ENCODE measurements at regions not wholly inside any gene's neighbourhood (a gene's known extent, or its start where the extent isn't known, plus 50 kb on each side); places are given as distances from the start of the nearest gene placed in this dataset.

- Histone ChIP-seq H3K4me1 (peaks cover 5% of the 10 kb centered on the region), H3K9me3 (peaks cover 5% of the 10 kb centered on the region), H3K27me3 (ENCODE audit: low read depth) (no peaks in the 10 kb centered on the region), H3K4me3 (no peak overlapping the region), H3K27ac (no peak overlapping the region), H3K36me3 (no peaks in the 10 kb centered on the region)
- DNase-seq (no peak), ATAC-seq (no peak)
- TF ChIP-seq CTCF (IDR thresholded peaks at IDR 0.05) = no peak
- intact Hi-C loops (cut with DNase I) = no loop called here
Measured at GRCh38 chr1:244256086-244256676, 195.5 kb downstream of the ADSS2 start.

- intact Hi-C loops (cut with DNase I) = no loop called here
- Histone ChIP-seq H3K27me3 (ENCODE audit: low read depth) (no peaks in the 10 kb centered on the region), H3K4me1 (no peaks in the 10 kb centered on the region), H3K4me3 (no peak overlapping the region), H3K9me3 (no peaks in the 10 kb centered on the region), H3K36me3 (no peaks in the 10 kb centered on the region), H3K27ac (no peak overlapping the region)
- no peak for DNase-seq
- ATAC-seq = no peak
- TF ChIP-seq CTCF (IDR thresholded peaks at IDR 0.05) = no peak
Measured at GRCh38 chr1:244264163-244264562, 187.5 kb downstream of the ADSS2 start.

GRCh38 chr1:244265507-244265906, 186.2 kb downstream of the ADSS2 start:
- intact Hi-C loops (cut with DNase I) = no loop called here
- no peaks in the 10 kb centered on the region for H3K36me3 ChIP-seq
- H3K4me1 ChIP-seq = no peaks in the 10 kb centered on the region
- DNase-seq (no peak), ATAC-seq (no peak)
- no peaks in the 10 kb centered on the region for H3K9me3 ChIP-seq
- H3K27me3 ChIP-seq (ENCODE audit: low read depth) = no peaks in the 10 kb centered on the region
- no peak overlapping the region for H3K27ac ChIP-seq
- TF ChIP-seq CTCF (IDR thresholded peaks at IDR 0.05) = no peak
- H3K4me3 ChIP-seq = no peak overlapping the region

- ATAC-seq (no peak), DNase-seq (no peak)
- H3K36me3 ChIP-seq = no peaks in the 10 kb centered on the region
- TF ChIP-seq CTCF (IDR thresholded peaks at IDR 0.05) = no peak
- H3K4me1 ChIP-seq = peaks cover 10% of the 10 kb centered on the region
- H3K9me3 ChIP-seq = no peaks in the 10 kb centered on the region
- H3K27me3 ChIP-seq (ENCODE audit: low read depth) = no peaks in the 10 kb centered on the region
- intact Hi-C loops (cut with DNase I) = no loop called here
- no peak overlapping the region for H3K4me3 ChIP-seq
- no peak overlapping the region for H3K27ac ChIP-seq
Measured at GRCh38 chr1:244269169-244269568, 182.5 kb downstream of the ADSS2 start.

- DNase-seq = no peak
- no peak overlapping the region for H3K27ac ChIP-seq
- no peak overlapping the region for H3K4me3 ChIP-seq
- H3K36me3 ChIP-seq = no peaks in the 10 kb centered on the region
- H3K27me3 ChIP-seq (ENCODE audit: low read depth) = no peaks in the 10 kb centered on the region
- ATAC-seq = no peak
- H3K4me1 ChIP-seq = peaks cover 10% of the 10 kb centered on the region
- no peaks in the 10 kb centered on the region for H3K9me3 ChIP-seq
- intact Hi-C loops (cut with DNase I) = no loop called here
- TF ChIP-seq CTCF (IDR thresholded peaks at IDR 0.05) = no peak
Measured at GRCh38 chr1:244271004-244271403, 180.7 kb downstream of the ADSS2 start.

Data from lower lobe of right lung (tissue), 2 donors.